ENCODE measurements at regions not wholly inside any gene's neighbourhood (a gene's known extent, or its start where the extent isn't known, plus 50 kb on each side); places are given as distances from the start of the nearest gene placed in this dataset.

DNA sequence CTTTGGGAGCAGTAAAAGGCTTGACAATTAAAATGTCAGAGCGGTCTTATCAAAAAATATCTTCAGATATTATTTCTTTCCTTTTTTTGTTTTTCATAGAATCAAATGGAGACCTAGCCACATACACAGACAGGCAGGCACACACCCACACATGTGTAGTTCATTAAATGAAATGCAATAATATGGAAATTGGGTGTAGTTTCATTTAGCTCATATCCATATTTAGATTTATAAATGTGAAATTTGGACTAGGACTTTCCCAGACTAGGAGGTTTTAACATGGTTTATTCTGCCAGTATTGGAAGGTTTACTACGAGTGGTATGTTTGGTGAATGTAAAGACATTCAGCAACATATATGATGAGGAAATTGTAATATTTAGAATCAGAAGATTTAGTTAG, 277.7 kb upstream of the NT5E start:
- CTCF ChIA-PET (ENCODE audit: low intra/inter-chr PET ratio) = no interaction called here
- H3K9me1 ChIP-seq (ENCODE audit: control insufficient read depth, insufficient read depth, low read length) = no peaks in the 10 kb centered on the region
- no peaks in the 10 kb centered on the region for H3K79me2 ChIP-seq (ENCODE audit: control insufficient read depth, insufficient read depth, low read length)
- no TSS peak for BruUV-seq (replicated peaks)
- H3K4me3 ChIP-seq = no peak overlapping the region
- intact Hi-C loops (cut with micrococcal nuclease) (no loop called here), in situ Hi-C loops (cut with MboI) (no loop called here)
- no peak overlapping the region for H2AFZ ChIP-seq (ENCODE audit: low read depth, low read length)
- no peaks in the 10 kb centered on the region for H3K9me3 ChIP-seq (replicated peaks; ENCODE audit: control insufficient read depth, insufficient read depth, low read depth, low read length)
- 5% methylated on average over 2 of the region's 2 CpGs for WGBS (ENCODE audit: insufficient coverage, low coverage, missing lambda C conversion rate)
- H3K4me1 ChIP-seq (replicated peaks in 1 of 2; ENCODE audit: control insufficient read depth in 2 of 2, insufficient read depth in 2 of 2, low read length in 2 of 2) = no peaks in the 10 kb centered on the region
- DNase-seq (ENCODE audit: extremely low read depth in 1 of 4, low spot score in 3 of 4) (no peak), FAIRE-seq (no peak), ATAC-seq (no peak)
- H3K27ac ChIP-seq (ENCODE audit: extremely low read depth, low read depth, low read length) = no peak overlapping the region
- no peaks in the 10 kb centered on the region for H4K20me1 ChIP-seq (replicated peaks; ENCODE audit: control insufficient read depth, insufficient read depth, low read length)
- no peak for TF ChIP-seq ZNF717 (CRISPR knock-in tag; IDR thresholded peaks at IDR 0.05)
- TF ChIP-seq FOXA1 (IDR thresholded peaks at IDR 0.05; ENCODE audit: borderline replicate concordance) = no peak
- TF ChIP-seq ZNF507 (tag; conservative IDR thresholded peaks at IDR 0.05) = no peak
- no peak for TF ChIP-seq ZNF184 (CRISPR knock-in tag; IDR thresholded peaks at IDR 0.05)
- TF ChIP-seq FOXK1 (CRISPR knock-in tag; IDR thresholded peaks at IDR 0.05; ENCODE audit: borderline replicate concordance) = no peak
- TF ChIP-seq ZNF354B (CRISPR knock-in tag; IDR thresholded peaks at IDR 0.05) = no peak
- no peak for TF ChIP-seq ZNF592 (IDR thresholded peaks at IDR 0.05)
- TF ChIP-seq ZKSCAN3 (CRISPR knock-in tag; IDR thresholded peaks at IDR 0.05) = no peak
- no peak for TF ChIP-seq NR2F6 (CRISPR knock-in tag; IDR thresholded peaks at IDR 0.05)
- no peak for TF ChIP-seq SREBF1 (IDR thresholded peaks at IDR 0.05; ENCODE audit: borderline replicate concordance, low read depth, low read length)
- no peak for TF ChIP-seq KAT2B (IDR thresholded peaks at IDR 0.05; ENCODE audit: low read depth, low read length)
- no peak for TF ChIP-seq TAF7 (tag; IDR thresholded peaks at IDR 0.05)
- TF ChIP-seq XRCC3 (IDR thresholded peaks at IDR 0.05) = no peak
- TF ChIP-seq ZNF444 (CRISPR knock-in tag; IDR thresholded peaks at IDR 0.05) = no peak
- no peak for TF ChIP-seq BRCA1 (IDR thresholded peaks at IDR 0.05)
- TF ChIP-seq BRCA1 (CRISPR knock-in tag; IDR thresholded peaks at IDR 0.05) = no peak
- no peak for TF ChIP-seq ESRRB (CRISPR knock-in tag; IDR thresholded peaks at IDR 0.05; ENCODE audit: borderline replicate concordance)
- TF ChIP-seq NR2C1 (IDR thresholded peaks at IDR 0.05) = no peak
- no peak for TF ChIP-seq NR2C1 (tag; IDR thresholded peaks at IDR 0.05)
- H3K9ac ChIP-seq (ENCODE audit: insufficient read depth in 1 of 2, low read depth in 2 of 2, low read length in 2 of 2) = no peak overlapping the region
- H3K27me3 ChIP-seq (ENCODE audit: control insufficient read depth in 2 of 2, insufficient read depth in 2 of 2, low read length in 2 of 2) = no peaks in the 10 kb centered on the region
- POLR2A ChIA-PET = no interaction called here
- H3K36me3 ChIP-seq (ENCODE audit: control insufficient read depth, insufficient read depth, low read length) = no peaks in the 10 kb centered on the region
- H3K4me2 ChIP-seq (ENCODE audit: insufficient read depth, low read length) = no peak overlapping the region

Measured in K562 (cell line).